ENCODE measurements at regions not wholly inside any gene's neighbourhood (a gene's known extent, or its start where the extent isn't known, plus 50 kb on each side); places are given as distances from the start of the nearest gene placed in this dataset.
"Not testable (repeated sequence)": the region's sequence is repeated elsewhere in the genome, so short reads cannot be mapped to it uniquely, and the experiment has no call there.

GRCh38 chr7:103211049-103211448 is 62.1 kb upstream of the NAPEPLD start:
- TF ChIP-seq CTCF, POLR2AphosphoS5 (IDR thresholded peaks at IDR 0.05): not testable (repeated sequence)

Data from upper lobe of left lung (tissue), 4 donors.